ENCODE measurements at regions not wholly inside any gene's neighbourhood (a gene's known extent, or its start where the extent isn't known, plus 50 kb on each side); places are given as distances from the start of the nearest gene placed in this dataset.

DNA sequence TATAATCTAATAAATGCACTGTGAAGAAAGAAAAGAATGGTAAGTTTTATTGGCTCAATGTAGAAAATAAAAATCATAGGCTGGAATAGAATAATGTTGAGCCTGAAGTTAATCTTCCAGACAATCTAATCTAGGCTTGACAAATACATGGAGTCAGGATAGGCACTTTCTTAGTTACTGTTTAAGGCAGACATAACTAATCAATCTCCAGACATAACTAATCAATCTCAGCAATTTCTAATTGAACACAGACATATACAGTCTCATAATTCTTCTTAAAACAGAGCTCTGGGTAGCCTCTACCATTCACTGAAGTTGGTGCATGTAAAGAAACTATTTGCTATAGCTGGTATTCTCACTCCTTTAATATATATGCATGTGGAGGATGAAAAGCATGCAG lies 150.1 kb upstream of the CTAGE1 start:
- Histone ChIP-seq H3K4me3 (no peak overlapping the region), H3K36me3 (replicated peaks in 1 of 2) (no peaks in the 10 kb centered on the region), H3K4me1 (replicated peaks in 1 of 2) (peaks cover 0 to under 1% of the 10 kb centered on the region in 2 donors), H3K9me3 (replicated peaks in 1 of 3) (no peaks in the 10 kb centered on the region), H3K27me3 (no peaks in the 10 kb centered on the region), H3K27ac (no peak overlapping the region)
- intact Hi-C loops (cut with DNase I) = loop anchor here in 1 of 2 donors (10.0 kb wide), 1 partner anchor 183 kb away; no protein-coding TSS in a partner anchor
- TF ChIP-seq POLR2A (IDR thresholded peaks at IDR 0.05) (no peak), CTCF (IDR thresholded peaks at IDR 0.05) (no peak)
- no peak for DNase-seq

DNA sequence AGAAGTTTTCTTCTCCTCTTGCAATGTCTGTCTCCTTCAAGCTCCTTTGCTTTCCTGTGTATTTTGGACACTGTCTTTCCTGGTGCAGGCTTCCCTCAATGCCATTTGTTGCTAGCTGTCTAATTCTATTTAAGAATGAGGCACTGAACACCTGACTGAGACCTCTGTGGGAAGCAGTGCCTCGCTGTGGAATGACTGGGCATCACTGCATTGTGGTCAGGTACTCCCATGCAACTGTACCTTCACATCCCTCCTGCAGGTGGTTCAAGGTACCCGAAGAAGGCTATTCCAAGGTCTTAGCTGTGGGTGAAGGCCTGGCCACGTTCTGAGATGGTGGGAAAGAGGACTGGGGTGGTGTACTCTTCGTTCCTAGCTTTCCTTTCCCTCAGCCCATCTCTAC lies 152.8 kb upstream of the CTAGE1 start:
- TF ChIP-seq POLR2A (IDR thresholded peaks at IDR 0.05) (no peak), CTCF (IDR thresholded peaks at IDR 0.05) (no peak)
- Histone ChIP-seq H3K4me3 (no peak overlapping the region), H3K9me3 (replicated peaks in 1 of 3) (no peaks in the 10 kb centered on the region), H3K27ac (no peak overlapping the region), H3K36me3 (replicated peaks in 1 of 2) (no peaks in the 10 kb centered on the region), H3K27me3 (no peaks in the 10 kb centered on the region), H3K4me1 (replicated peaks in 1 of 2) (no peaks in the 10 kb centered on the region)
- intact Hi-C loops (cut with DNase I) = no loop called here
- DNase-seq = no peak
- 87 to 92% (median 91%) methylated on average over 4 of the region's 4 CpGs for WGBS, 4 donors

- Histone ChIP-seq H3K27ac (no peak overlapping the region), H3K9me3 (replicated peaks in 1 of 3) (no peaks in the 10 kb centered on the region), H3K27me3 (no peaks in the 10 kb centered on the region), H3K4me3 (no peak overlapping the region), H3K4me1 (replicated peaks in 1 of 2) (no peaks in the 10 kb centered on the region), H3K36me3 (replicated peaks in 1 of 2) (no peaks in the 10 kb centered on the region)
- WGBS, 4 donors = 68 to 89% (median 89%) methylated on average over 1 of the region's 1 CpG
- TF ChIP-seq CTCF (IDR thresholded peaks at IDR 0.05) (no peak), POLR2A (IDR thresholded peaks at IDR 0.05) (no peak)
- DNase-seq = no peak
- intact Hi-C loops (cut with DNase I) = no loop called here
Measured at GRCh38 chr18:22572341-22572740, 154.6 kb upstream of the CTAGE1 start.

- H3K4me3 ChIP-seq = no peak overlapping the region
- H3K9me3 ChIP-seq (replicated peaks in 1 of 3) = no peaks in the 10 kb centered on the region
- TF ChIP-seq CTCF (IDR thresholded peaks at IDR 0.05) (no peak), POLR2A (IDR thresholded peaks at IDR 0.05) (no peak)
- H3K4me1 ChIP-seq (replicated peaks in 1 of 2) = no peaks in the 10 kb centered on the region
- DNase-seq = no peak
- no peaks in the 10 kb centered on the region for H3K27me3 ChIP-seq
- intact Hi-C loops (cut with DNase I) = no loop called here
- 86 to 92% (median 88%) methylated on average over 5 of the region's 5 CpGs for WGBS, 4 donors
- H3K36me3 ChIP-seq (replicated peaks in 1 of 2) = no peaks in the 10 kb centered on the region
- no peak overlapping the region for H3K27ac ChIP-seq
Measured at GRCh38 chr18:22579271-22579670, 161.6 kb upstream of the CTAGE1 start.

Data from adrenal gland (tissue), 9 donors.